ENCODE measurements at regions not wholly inside any gene's neighbourhood (a gene's known extent, or its start where the extent isn't known, plus 50 kb on each side); places are given as distances from the start of the nearest gene placed in this dataset.

DNA sequence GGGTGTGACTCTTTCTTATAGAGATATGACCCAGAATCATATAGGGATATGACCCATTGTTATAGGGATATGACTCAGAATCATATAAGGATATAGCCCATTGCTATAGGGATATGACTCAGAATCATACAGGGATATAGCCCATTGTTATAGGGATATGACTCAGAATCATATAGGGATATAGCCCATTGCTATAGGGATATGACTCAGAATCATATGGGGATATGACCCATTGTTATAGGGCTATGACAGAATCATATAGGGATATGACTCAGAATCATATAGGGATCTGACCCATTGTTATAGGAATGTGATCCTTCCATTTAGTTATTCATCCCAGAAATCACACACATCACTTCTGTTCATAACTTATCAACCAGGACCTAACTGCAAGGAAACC, 312.2 kb upstream of the ADARB2 start:
- DNase-seq = no peak
- in situ Hi-C loops (cut with HindIII; ENCODE audit: low pct_ligation_motif_present, low sequenced_read_pairs) = no loop called here
- Histone ChIP-seq H3K27ac (no peak overlapping the region), H3K4me3 (ENCODE audit: low read depth, low read length) (no peak overlapping the region), H3K27me3 (replicated peaks) (no peaks in the 10 kb centered on the region), H3K36me3 (replicated peaks) (no peaks in the 10 kb centered on the region)
- TF ChIP-seq, protein P1, sequence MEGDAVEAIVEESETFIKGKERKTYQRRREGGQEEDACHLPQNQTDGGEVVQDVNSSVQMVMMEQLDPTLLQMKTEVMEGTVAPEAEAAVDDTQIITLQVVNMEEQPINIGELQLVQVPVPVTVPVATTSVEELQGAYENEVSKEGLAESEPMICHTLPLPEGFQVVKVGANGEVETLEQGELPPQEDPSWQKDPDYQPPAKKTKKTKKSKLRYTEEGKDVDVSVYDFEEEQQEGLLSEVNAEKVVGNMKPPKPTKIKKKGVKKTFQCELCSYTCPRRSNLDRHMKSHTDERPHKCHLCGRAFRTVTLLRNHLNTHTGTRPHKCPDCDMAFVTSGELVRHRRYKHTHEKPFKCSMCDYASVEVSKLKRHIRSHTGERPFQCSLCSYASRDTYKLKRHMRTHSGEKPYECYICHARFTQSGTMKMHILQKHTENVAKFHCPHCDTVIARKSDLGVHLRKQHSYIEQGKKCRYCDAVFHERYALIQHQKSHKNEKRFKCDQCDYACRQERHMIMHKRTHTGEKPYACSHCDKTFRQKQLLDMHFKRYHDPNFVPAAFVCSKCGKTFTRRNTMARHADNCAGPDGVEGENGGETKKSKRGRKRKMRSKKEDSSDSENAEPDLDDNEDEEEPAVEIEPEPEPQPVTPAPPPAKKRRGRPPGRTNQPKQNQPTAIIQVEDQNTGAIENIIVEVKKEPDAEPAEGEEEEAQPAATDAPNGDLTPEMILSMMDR (IDR thresholded peaks at IDR 0.05; ENCODE audit: low read depth, low read length, missing control alignments) = no peak

DNA sequence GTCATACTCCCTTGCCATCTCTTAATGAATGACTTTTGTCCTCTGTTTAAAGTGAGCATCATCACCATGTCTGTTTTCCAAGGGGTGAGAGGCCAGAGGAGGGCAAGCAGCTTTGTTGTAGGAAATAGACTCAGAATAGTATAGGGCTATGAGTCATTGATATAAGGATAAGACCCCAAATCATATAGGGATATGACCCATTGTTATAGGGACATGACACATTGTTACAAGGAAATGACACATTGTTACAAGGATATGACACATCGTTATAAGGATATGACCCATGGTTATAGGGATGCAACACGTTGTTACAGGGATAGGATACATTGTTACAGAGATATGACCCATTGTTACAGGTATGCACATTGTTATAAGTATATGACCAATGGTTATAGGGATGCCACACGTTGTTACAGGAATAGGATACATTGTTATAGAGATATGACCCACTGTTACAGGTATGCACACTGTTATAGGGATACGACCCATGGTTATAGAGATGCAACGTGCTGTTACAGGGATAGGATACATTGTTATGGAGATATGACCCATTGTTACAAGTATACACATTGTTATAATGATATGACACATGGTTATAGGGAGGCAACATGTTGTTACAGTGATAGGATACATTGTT, 311.1 kb upstream of the ADARB2 start:
- no peak overlapping the region for H3K4me3 ChIP-seq (ENCODE audit: low read depth, low read length)
- in situ Hi-C loops (cut with HindIII; ENCODE audit: low pct_ligation_motif_present, low sequenced_read_pairs) = no loop called here
- no peak for DNase-seq
- no peaks in the 10 kb centered on the region for H3K27me3 ChIP-seq (replicated peaks)
- no peaks in the 10 kb centered on the region for H3K36me3 ChIP-seq (replicated peaks)
- TF ChIP-seq, protein P1 (IDR thresholded peaks at IDR 0.05; ENCODE audit: low read depth, low read length, missing control alignments) = no peak
- no peak overlapping the region for H3K27ac ChIP-seq

- Histone ChIP-seq H3K27me3 (replicated peaks) (no peaks in the 10 kb centered on the region), H3K4me3 (ENCODE audit: low read depth, low read length) (no peak overlapping the region), H3K36me3 (replicated peaks) (no peaks in the 10 kb centered on the region), H3K27ac (no peak overlapping the region)
- no peak for DNase-seq
- TF ChIP-seq, protein P1 (IDR thresholded peaks at IDR 0.05; ENCODE audit: low read depth, low read length, missing control alignments) = no peak
- in situ Hi-C loops (cut with HindIII; ENCODE audit: low pct_ligation_motif_present, low sequenced_read_pairs) = no loop called here
These were observed 310.4 kb upstream of the ADARB2 start for GRCh38 chr10:2047679-2048078.

DNA sequence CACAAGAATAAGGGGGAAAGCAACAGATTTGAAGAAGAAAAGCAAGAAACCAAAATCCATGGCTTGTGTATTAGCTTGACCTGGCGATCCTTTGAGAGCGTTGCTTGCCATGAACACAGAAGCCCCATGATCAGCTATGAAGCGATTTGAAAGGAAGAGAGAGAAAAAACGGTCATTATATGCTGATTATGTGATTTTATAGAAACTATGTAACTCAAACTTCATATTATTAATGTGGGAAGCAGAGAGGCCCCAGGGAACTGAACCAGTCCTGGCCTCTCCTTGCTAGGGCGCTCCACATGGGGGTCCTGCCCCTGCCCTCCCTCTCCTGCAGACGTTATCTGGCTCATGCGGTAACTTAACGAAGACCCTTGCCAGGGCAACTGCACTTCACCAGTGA, 306.1 kb upstream of the ADARB2 start:
- TF ChIP-seq, protein P1 (IDR thresholded peaks at IDR 0.05; ENCODE audit: low read depth, low read length, missing control alignments) = no peak
- in situ Hi-C loops (cut with HindIII; ENCODE audit: low pct_ligation_motif_present, low sequenced_read_pairs) = no loop called here
- no peak overlapping the region for H3K4me3 ChIP-seq (ENCODE audit: low read depth, low read length)
- H3K36me3 ChIP-seq (replicated peaks) = no peaks in the 10 kb centered on the region
- no peaks in the 10 kb centered on the region for H3K27me3 ChIP-seq (replicated peaks)
- DNase-seq = no peak
- no peak overlapping the region for H3K27ac ChIP-seq

DNA sequence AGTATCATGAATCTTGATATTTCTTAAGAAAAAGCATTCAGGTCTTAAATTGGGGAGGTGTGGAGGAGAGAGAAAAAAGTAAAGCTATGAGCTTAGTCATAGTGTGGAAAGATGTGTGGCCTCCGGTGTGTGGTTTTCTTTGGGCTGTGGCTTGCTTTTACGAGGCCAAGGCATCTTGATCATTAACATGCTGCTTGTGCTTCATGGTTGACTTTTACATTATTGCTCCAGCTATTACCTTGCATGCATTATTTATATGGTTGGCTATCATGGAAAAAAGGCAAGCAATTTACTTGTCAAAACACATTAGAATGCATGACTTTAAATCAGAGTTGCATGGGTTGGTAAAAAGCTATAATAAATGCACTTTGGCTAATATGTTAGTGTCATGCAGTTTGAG, 300.7 kb upstream of the ADARB2 start:
- DNase-seq = no peak
- Histone ChIP-seq H3K27me3 (replicated peaks) (no peaks in the 10 kb centered on the region), H3K36me3 (replicated peaks) (no peaks in the 10 kb centered on the region), H3K27ac (no peak overlapping the region), H3K4me3 (ENCODE audit: low read depth, low read length) (no peak overlapping the region)
- in situ Hi-C loops (cut with HindIII; ENCODE audit: low pct_ligation_motif_present, low sequenced_read_pairs) = no loop called here
- TF ChIP-seq, protein P1 (IDR thresholded peaks at IDR 0.05; ENCODE audit: low read depth, low read length, missing control alignments) = no peak

DNA sequence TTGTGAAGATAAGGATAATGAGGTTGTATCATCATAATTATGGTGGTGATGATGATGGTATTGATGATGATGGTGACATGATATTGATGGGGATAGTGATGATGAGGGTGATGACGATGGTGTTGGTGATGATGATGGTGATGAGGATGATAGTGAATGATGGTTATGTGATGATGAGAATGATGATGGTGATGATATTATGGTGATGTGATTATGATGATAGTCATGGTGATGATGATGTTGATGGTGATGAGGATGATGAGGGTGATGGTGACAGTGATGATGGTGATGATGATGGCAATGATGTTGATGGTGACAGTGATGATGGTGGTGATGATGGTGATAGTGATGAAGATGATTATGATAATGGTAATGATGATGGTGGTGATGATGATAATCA, 299.9 kb upstream of the ADARB2 start:
- no peak for DNase-seq
- Histone ChIP-seq H3K4me3 (ENCODE audit: low read depth, low read length) (no peak overlapping the region), H3K27me3 (replicated peaks) (no peaks in the 10 kb centered on the region), H3K27ac (no peak overlapping the region), H3K36me3 (replicated peaks) (no peaks in the 10 kb centered on the region)
- in situ Hi-C loops (cut with HindIII; ENCODE audit: low pct_ligation_motif_present, low sequenced_read_pairs) = no loop called here
- TF ChIP-seq, protein P1 (IDR thresholded peaks at IDR 0.05; ENCODE audit: low read depth, low read length, missing control alignments) = no peak

Measured in brain microvascular endothelial cell (primary cell).